ENCODE measurements at regions not wholly inside any gene's neighbourhood (a gene's known extent, or its start where the extent isn't known, plus 50 kb on each side); places are given as distances from the start of the nearest gene placed in this dataset.

DNA sequence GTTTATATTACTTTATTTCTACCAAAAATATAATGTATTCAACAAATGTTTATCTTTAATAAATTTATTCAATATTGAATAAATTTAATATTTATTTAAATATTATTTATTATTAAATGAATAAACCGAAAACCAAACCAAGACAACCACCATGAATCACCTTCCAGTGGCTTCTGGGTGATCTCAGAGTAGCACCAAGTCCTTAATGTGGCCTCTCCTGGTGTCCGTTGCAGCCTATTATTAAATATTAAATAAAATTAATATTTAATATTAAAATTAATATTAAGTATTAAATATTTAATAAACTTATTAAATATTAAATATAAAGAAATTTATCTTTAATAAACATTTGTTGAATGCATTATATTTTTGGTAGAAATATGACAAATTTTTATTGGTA, 143.3 kb upstream of the PLPP4 start:
- no peak for DNase-seq

- DNase-seq: no peak
These were observed 142.6 kb upstream of the PLPP4 start for GRCh38 chr10:120314442-120314841.

GRCh38 chr10:120318862-120319261, 138.2 kb upstream of the PLPP4 start:
- DNase-seq: no peak

DNA sequence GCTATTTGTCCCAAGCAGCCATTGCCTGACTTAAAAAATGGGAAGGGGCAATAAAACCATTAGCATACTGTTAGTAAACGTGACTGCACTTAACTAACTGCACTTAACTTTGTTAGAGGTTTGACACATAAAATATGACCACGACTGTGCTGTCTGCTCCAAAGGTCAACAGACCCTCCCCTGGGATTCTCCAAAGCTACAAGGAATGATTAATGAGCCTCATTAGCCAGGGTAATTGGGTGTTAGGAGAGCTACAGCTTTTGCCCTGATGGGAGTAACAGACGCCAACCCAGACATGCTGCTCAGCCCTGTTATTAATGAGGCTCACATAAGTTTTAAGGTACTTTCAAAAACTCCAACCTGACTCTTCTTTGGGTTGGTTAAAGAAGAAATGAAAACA, 129.4 kb upstream of the PLPP4 start:
- peak; percentile 1 for DNase-seq

DNA sequence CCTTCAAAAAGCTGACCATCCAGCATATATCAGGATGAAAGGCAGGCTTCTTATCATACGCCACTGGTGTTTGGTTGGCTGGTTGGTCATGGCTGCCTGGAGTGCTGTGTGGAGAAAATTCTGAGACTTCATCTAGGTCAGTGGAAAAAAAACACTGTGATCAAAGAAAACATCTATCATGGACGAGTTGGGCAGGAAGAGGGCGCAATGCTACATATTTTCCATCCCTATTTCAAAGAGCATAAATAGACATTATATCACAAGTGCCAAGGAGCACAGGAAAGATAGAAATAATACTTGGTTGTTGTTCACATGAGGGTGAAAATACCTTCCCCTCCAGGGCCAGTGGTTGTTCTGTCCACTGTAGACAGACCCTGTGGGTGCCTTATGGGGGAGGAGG, 128.4 kb upstream of the PLPP4 start:
- DNase-seq: no peak

DNA sequence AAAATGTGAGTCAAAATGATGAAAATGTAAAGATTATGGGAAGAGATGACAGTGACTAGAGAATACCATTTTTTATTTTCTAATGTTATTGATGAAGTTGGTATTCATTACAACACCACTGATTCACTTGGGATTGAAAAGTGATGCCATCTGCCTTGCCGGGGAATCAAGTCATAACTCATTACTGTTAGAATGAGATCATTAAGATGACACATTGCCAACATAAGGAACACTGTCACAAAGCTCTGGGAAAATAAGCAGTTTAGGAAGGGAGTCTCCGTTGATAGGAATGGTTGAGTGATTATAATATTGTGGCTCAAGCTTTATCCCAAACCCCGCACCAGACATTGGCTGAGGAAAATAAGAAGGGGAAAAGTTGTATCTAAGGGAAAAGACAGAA, 121.5 kb upstream of the PLPP4 start:
- no peak for DNase-seq

DNA sequence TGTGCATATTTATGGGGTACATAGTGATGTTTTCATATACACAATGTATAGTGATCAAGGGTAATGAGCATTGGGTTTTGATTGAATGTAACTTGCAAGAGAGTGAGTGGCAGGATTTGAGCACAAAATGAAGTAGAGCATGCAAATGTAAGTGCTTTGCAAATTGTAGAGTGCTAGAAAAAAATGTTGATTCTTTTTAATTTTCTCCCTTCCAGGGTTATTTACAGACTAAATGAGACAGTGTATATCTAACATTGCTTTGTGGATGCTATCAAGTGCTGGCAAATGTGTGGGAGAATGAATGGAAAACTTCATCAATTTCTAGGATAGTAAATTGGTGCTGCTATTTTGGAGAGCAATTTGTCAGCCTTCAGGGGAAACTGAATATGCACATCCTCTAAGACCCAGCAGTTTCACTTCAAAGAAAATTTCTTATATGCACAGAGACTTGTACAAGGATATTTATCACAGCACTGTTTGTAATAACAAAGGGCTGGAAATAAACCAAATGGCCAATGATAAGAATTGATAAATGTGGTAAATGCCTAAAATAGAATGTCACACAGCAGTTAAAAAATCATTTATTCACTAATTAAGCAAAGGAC, 120.6 kb upstream of the PLPP4 start:
- no peak for DNase-seq

- peak; percentile 18 for DNase-seq
These were observed 120.0 kb upstream of the PLPP4 start for GRCh38 chr10:120336911-120337540.

DNA sequence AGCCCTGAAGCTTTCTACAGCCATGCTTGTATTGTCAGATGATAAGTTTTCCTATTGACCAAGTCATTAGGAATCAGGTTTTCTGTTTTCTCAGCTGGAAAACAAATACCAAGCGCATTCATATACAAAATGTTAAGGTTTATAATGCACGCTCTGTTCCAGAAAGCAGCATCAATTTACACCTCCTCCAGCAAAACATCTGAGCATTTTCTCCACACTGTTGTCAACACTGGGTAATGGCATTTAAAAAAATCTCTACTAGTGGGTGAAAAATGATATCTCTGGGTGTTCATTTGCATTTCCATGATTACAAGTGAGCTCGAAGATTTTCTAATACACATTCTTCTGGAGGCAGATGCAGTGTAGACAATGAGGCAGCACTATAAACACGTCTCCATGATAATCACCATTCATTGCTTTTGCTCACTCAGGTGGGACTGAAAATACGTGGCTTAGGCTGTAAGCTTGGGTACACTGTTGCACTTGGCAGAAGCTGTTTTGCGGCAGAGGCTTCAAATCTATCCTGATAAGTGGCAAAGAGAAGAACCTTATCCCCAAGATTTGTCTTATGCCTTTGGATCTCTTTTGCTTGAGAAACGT, 114.8 kb upstream of the PLPP4 start:
- no peak for DNase-seq

DNA sequence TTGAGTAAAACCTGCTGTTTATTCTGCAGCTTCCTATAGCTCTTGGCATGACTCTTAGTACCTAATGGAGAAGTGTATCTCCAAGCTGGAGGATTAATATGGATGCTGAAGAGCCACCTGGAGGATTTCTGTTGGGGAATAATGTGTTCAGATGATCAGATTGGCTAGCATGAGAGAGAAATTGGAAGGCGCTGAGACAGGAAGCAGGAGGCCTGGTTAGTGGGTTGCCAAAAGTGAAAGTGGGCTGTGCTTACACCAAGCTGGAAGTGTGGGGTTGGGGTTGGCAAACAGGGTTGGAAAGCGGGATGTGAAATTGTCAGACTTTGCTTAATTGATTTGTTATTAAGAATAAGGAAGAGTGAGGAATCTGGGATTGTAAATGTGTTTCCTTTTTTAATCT, 111.8 kb upstream of the PLPP4 start:
- no peak for DNase-seq

DNA sequence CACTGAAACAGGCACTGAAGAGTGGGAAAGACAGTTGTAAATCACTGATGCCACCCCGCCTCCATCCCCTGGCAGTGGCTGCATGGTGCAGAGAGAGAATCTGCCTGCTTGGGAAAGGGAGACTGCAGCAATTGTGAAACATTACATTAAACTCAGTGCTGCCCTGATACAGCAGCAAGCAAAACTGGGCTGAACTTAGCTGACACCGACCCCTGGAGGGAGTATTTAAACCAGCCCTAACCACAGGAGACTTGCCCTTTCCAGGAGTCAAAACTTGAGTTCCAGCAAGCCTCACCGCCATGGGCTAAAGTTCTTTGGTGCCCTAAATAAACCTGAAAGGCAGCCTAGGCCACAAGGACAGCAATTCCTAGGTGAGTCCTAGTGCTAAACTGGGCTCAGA, 109.4 kb upstream of the PLPP4 start:
- DNase-seq: no peak

- DNase-seq: no peak
These were observed 108.0 kb upstream of the PLPP4 start for GRCh38 chr10:120349069-120349468.

DNA sequence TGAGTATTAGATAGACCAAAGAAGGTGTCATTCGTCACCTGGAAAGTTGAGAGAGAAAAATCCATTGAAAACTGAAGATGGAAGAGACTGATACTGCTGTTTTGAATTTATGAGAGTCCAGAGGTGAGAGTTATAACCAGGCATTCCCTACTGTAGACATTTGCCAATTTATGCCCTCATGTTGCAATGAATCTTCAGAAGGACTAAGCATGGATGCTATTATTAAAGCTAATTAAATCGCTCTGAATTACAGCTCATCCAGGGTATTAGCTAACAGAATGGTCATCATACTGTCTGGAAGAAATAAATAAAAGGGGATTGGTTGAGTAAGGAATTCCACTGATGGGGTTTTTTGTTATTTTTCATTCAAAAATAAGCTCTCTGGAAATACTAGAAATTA, 101.6 kb upstream of the PLPP4 start:
- DNase-seq: no peak

- no peak for DNase-seq
These were observed 96.5 kb upstream of the PLPP4 start for GRCh38 chr10:120360571-120360970.

DNA sequence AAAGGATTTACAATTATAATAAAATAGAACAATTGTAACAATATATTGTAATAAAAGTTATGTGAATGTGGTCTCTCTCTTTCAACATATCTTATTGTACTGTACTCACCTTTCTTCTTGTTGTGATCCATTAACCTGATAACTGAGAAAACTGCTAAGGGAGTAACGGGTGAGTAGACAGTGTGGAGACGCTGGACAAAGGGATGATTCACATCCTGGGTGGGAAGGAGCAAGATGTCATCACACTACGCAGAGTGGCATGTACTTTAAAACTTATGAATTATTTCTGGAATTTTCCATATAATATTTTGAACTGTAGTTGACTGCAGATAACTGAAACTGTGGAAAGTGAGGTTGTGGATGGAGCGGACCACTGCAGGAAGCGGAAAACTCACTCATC, 91.2 kb upstream of the PLPP4 start:
- no peak for DNase-seq

DNA sequence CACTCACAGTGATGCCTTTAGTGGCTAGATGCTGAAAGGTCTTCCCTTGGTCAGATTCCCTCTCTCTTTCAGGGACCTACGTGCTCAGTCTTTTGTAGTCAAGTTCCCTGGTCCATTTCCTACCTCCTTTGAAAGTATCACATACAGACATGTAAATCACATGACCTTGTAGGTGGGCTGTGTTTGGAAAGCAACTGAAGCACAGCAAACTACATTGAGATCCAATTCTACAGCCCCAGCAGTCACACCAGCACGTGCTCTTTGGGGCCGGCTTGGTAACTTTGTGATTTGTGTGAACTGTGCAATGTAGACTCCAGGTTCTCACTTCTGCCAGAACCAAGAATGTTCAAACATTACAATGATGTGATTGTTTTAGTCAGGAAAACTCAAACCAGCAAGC, 89.7 kb upstream of the PLPP4 start:
- no peak for DNase-seq

- DNase-seq: no peak
These were observed 88.7 kb upstream of the PLPP4 start for GRCh38 chr10:120368338-120368737.

DNA sequence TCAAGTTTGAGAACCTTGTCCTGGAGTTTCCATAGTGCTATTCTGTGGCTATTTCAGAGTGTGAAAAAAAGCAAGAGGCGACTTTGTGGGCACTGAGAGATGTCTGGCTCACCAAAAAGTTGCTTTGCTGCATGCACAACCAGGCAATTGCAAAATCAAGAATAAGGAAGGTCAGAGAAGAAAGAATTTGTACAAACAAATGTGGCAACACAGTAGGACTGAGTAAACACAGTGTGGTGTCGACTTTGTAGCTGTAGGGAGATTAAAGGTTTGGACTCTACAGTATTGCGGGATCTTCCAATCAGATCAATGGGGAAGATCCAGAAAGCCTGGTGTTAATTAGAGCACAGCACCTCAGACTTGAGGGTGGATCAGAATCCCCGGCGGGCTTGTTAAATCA, 88.1 kb upstream of the PLPP4 start:
- no peak for DNase-seq

- DNase-seq: no peak
These were observed 87.2 kb upstream of the PLPP4 start for GRCh38 chr10:120369856-120370276.

DNA sequence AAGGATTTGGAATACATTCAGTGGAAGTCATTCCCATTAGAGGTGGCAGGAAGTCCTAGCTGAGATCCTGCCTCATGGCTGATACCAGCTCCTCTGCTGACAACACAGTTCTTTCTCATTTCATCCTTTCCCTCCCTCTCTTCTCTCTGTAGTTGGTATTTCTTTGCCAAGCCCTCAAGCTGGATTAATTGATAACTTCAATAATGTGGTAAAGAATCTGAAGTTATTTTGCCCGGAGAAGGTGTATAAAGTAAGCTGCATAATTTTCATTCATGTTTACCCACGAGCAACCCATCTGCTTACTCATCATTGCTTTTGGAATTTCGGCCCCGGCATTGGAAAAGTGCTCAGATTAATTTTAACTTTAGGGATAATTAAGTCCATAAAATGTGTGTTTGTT, 85.2 kb upstream of the PLPP4 start:
- DNase-seq: no peak

DNA sequence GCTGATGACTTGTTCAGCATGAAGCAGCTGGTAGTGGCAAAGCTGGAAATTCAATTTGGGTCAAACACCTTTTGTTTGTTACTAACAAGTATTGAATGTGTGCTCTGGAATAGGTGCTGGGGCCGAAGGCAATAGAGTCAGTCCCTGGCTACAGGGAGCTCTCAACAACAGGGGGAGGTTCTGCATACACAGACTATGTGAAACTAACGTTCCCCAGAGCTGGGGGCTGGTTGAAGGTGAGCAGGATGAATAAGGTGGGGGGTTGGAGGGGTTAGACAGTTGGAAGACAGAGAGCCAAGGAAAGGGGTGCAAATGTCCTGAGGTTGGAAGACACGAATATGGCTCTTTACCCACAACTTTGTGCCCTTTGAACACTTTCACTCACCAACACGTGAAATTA, 84.1 kb upstream of the PLPP4 start:
- DNase-seq: no peak

GRCh38 chr10:120375666-120376065, 81.4 kb upstream of the PLPP4 start:
- DNase-seq: no peak

DNA sequence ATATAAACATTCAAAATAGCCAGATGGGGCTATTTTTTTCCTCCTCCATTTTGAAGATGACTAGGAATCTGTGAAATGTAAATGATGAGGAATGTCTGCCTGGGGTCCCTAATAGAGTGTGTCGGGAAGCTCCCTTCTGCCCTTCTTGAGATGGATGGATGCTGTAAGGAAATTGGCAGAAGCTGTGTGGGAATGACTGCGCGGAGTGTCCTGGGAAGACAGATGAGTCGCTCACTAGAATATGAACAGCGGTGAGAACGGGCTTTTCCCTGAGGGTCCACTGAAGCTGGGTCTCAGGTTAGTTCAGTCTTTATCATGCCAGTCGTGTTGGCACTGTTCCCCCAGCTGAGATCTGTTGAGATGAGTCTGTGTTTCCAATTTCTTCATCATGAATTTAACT, 75.1 kb upstream of the PLPP4 start:
- no peak for DNase-seq

DNA sequence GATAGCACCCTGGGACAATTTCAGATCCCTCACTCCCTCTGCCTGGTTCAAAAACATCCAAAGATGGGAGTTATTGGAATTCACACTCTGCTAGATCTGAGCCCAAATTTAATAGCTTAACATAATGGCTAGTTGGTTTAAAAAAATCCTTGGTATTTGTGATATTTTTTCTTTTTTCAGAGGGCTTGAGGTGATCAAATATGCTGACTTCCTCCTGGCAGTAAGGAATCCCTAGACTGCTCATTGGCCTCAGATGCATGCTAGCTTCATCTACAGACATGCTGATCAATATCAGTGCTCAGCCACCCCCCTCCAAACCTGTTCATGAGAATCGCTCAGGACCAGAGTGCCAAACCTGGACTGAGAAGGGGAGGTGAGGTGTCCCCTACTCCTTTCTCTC, 74.7 kb upstream of the PLPP4 start:
- DNase-seq: no peak

DNA sequence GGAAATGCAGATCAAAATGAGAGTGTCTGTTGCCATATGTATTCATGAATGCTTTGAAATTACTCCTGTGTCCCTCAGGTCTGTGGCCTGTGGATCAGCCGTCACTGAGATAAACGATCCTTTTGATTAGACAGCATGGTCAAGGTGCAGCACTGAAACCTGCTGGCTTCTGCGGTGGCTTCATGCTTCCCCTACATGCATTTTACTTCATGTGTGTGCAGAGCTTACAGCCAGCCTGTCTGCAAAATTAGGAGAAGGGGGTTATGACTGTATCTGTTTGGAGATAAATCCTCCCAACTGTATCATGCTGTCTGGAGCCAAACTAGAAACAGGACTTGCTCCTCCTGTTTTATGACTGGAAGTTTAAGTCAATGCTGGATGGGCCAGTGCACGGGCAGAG, 71.0 kb upstream of the PLPP4 start:
- DNase-seq: no peak
